OCI-LY3 (cell line): ENCODE measurements at regions not wholly inside any gene's neighbourhood (a gene's known extent, or its start where the extent isn't known, plus 50 kb on each side); places are given as distances from the start of the nearest gene placed in this dataset.

Source experiments
- H2AFZ ChIP-seq: fragments of 200-600, 300-600 bp; shearing (Covaris generic); 2 replicates; pipeline ENCODE4 v1.6.0; 2014; ENCODE audit warnings: antibody characterized with exemption, low read depth, low read length
- H3K27ac ChIP-seq: fragments of 200-600, 300-600 bp; sonication (generic); 2 replicates; pipeline ENCODE4 v1.5.1; 2014; ENCODE audit warnings: mild to moderate bottlenecking, low read length, moderate library complexity, mixed read lengths
- H3K27me3 ChIP-seq: fragments of 200-600, 300-600 bp; sonication (generic); 2 replicates; pipeline ENCODE4 v1.6.1; 2014; ENCODE audit warnings: low read depth, low read length, mixed read lengths
- H3K36me3 ChIP-seq: fragments of 200-600, 300-600 bp; sonication (generic); replicated peaks from 2 replicates; pipeline ENCODE3; 2014; ENCODE audit warnings: low read depth, low read length, mixed read lengths
- H3K4me1 ChIP-seq: fragments of 300-600, 200-600 bp; sonication (generic); 2 replicates; pipeline ENCODE4 v1.6.1; 2014; ENCODE audit warnings: low read length, mixed read lengths
- H3K4me2 ChIP-seq: fragments of 200-600, 300-600 bp; sonication (generic); 2 replicates; pipeline ENCODE4 v1.6.1; 2014; ENCODE audit warnings: low read length, mixed read lengths
- H3K4me3 ChIP-seq: fragments of 300-600, 200-600 bp; sonication (generic); 2 replicates; pipeline ENCODE4 v1.5.1; 2014; ENCODE audit warnings: antibody characterized with exemption, mild to moderate bottlenecking, low read length, moderate library complexity
- H3K79me2 ChIP-seq: fragments of 300-600, 200-600 bp; shearing (Covaris generic); 2 replicates; pipeline ENCODE4 v1.6.1; 2014; ENCODE audit warnings: mild to moderate bottlenecking, low read length, mixed read lengths
- H3K9ac ChIP-seq: fragments of 300-600, 200-600 bp; shearing (Covaris generic); 2 replicates; pipeline ENCODE4 v1.6.0; 2014; ENCODE audit warnings: mild to moderate bottlenecking, low read length, moderate library complexity
- H3K9me3 ChIP-seq: fragments of 200-600, 300-600 bp; shearing (Covaris generic); 2 replicates; pipeline ENCODE4 v1.6.1; 2014; ENCODE audit warnings: low read length, mixed read lengths; ENCODE audit not compliant: insufficient read depth
- H4K20me1 ChIP-seq: fragments of 200-600, 300-600 bp; sonication (generic); 2 replicates; pipeline ENCODE4 v1.6.1; 2016; ENCODE audit warnings: low read length, mixed read lengths; ENCODE audit not compliant: insufficient read depth
- EZH2phosphoT487 ChIP-seq: fragments of 200-600 bp; shearing (Covaris generic); IDR thresholded peaks from 2 replicates; pipeline ENCODE4 v1.6.1; 2018; ENCODE audit warnings: antibody characterized with exemption, mixed run types, low read depth
- TF ChIP-seq, protein P1 (sequence below): fragments of 200-600, 300-600 bp; sonication (generic); IDR thresholded peaks from 2 replicates; pipeline ENCODE4 v1.5.1; 2014; ENCODE audit warnings: antibody characterized with exemption, low read length, low read depth

DNA sequence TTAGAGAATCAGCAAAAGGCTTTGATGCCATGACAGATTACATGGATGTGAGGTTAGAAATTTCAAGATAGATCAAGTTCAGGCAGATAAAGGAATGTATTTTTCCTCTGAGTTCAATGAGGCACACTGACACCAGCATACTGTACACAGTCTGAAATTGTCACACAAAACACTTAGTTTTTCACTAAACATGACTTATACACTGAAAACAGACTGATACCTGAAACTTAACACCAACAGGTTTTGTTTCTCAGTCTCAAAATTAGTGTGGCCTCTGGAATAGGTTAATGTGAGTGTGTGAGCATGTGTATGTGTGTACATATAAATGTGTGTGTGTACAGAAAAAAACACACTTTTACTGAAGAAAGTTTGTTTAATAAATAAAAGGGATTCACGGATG is 129.9 kb upstream of the SLITRK2 start:
- H3K9me3 ChIP-seq = no peaks in the 10 kb centered on the region
- H2AFZ ChIP-seq = no peak overlapping the region
- H3K79me2 ChIP-seq = no peaks in the 10 kb centered on the region
- no peak overlapping the region for H3K4me2 ChIP-seq
- H3K36me3 ChIP-seq = no peaks in the 10 kb centered on the region
- no peaks in the 10 kb centered on the region for H3K4me1 ChIP-seq
- TF ChIP-seq EZH2phosphoT487 = no peak
- TF ChIP-seq, protein P1, sequence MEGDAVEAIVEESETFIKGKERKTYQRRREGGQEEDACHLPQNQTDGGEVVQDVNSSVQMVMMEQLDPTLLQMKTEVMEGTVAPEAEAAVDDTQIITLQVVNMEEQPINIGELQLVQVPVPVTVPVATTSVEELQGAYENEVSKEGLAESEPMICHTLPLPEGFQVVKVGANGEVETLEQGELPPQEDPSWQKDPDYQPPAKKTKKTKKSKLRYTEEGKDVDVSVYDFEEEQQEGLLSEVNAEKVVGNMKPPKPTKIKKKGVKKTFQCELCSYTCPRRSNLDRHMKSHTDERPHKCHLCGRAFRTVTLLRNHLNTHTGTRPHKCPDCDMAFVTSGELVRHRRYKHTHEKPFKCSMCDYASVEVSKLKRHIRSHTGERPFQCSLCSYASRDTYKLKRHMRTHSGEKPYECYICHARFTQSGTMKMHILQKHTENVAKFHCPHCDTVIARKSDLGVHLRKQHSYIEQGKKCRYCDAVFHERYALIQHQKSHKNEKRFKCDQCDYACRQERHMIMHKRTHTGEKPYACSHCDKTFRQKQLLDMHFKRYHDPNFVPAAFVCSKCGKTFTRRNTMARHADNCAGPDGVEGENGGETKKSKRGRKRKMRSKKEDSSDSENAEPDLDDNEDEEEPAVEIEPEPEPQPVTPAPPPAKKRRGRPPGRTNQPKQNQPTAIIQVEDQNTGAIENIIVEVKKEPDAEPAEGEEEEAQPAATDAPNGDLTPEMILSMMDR = no peak
- H4K20me1 ChIP-seq = no peaks in the 10 kb centered on the region
- no peak overlapping the region for H3K27ac ChIP-seq
- no peaks in the 10 kb centered on the region for H3K27me3 ChIP-seq
- no peak overlapping the region for H3K9ac ChIP-seq
- no peak overlapping the region for H3K4me3 ChIP-seq

DNA sequence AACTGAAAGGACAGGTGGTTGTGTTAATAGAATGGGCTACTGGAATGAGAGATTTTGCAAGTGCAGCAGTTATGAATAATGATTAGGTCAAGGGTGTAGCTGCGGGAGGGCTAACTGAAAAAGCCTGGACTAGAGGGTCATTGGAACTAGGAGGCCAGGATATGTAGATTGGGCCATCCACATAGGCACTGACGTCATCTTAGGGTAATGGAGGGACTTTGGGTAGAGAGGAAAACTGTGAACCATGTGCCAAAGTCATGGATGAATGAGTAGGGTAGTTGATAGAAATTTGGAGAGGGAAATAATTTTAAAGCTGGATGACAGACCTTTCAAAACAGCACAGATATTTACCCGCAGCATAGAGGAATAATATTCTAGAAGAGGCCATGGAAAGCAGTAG is 123.6 kb upstream of the SLITRK2 start:
- no peaks in the 10 kb centered on the region for H3K79me2 ChIP-seq
- no peaks in the 10 kb centered on the region for H3K36me3 ChIP-seq
- no peak overlapping the region for H3K9ac ChIP-seq
- no peak overlapping the region for H3K27ac ChIP-seq
- no peaks in the 10 kb centered on the region for H4K20me1 ChIP-seq
- H3K4me1 ChIP-seq = no peaks in the 10 kb centered on the region
- no peaks in the 10 kb centered on the region for H3K27me3 ChIP-seq
- no peaks in the 10 kb centered on the region for H3K9me3 ChIP-seq
- no peak overlapping the region for H3K4me2 ChIP-seq
- no peak overlapping the region for H2AFZ ChIP-seq
- TF ChIP-seq, protein P1 = no peak
- TF ChIP-seq EZH2phosphoT487 = no peak
- no peak overlapping the region for H3K4me3 ChIP-seq

DNA sequence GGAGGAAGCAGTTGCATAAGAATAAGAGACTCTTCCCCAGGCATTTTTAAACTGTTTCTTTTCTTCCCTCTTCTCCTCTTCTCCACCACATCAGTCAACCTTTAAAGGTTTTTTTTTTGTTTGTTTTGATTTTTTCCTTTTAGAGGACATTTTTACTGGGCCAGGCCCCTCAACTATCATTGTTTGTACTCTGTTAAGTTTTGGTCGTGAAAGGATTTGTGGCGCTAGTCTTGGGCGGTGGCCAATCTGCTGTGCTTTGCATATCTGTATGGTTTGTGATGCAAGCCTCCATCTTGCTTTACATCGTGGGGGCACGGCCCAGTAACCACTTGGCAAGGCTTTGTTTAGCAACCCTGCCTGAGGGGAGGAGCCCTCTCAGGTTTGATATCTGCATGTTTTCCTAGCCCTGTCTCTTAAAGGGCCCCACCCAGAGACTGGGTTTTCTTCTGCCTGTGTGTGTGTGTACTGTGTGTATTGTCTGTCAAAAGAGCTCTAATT is 101.9 kb upstream of the SLITRK2 start:
- Histone ChIP-seq H3K4me1 (no peaks in the 10 kb centered on the region), H3K4me3 (no peak overlapping the region), H3K79me2 (no peaks in the 10 kb centered on the region), H3K4me2 (no peak overlapping the region), H3K27me3 (no peaks in the 10 kb centered on the region), H4K20me1 (no peaks in the 10 kb centered on the region), H3K27ac (no peak overlapping the region), H3K36me3 (no peaks in the 10 kb centered on the region), H3K9ac (no peak overlapping the region), H3K9me3 (no peaks in the 10 kb centered on the region), H2AFZ (no peak overlapping the region)
- TF ChIP-seq, protein P1 = no peak
- TF ChIP-seq EZH2phosphoT487 = no peak

DNA sequence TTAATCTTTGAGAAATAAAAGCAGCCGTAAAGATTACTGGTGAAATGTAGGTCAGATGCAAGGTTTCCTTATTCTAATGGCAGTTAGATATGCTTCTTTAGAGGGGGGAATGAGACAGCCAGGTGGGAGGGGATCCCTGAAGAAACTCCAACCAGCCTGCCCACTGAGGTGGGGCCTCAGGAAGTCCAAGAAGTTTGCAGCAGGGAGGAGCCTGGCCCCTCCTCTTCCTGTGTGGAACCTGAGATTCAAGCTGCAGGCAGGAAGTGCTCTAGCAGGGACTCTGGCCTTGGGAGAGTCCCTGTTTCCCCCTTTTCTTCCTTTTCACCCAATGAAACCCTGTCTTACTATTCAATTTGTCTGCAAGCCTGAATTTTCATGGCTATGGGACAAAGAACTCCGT is 101.4 kb upstream of the SLITRK2 start:
- no peak overlapping the region for H3K9ac ChIP-seq
- H3K9me3 ChIP-seq = no peaks in the 10 kb centered on the region
- H3K79me2 ChIP-seq = no peaks in the 10 kb centered on the region
- no peak overlapping the region for H2AFZ ChIP-seq
- no peak overlapping the region for H3K27ac ChIP-seq
- no peaks in the 10 kb centered on the region for H3K36me3 ChIP-seq
- H3K4me2 ChIP-seq = no peak overlapping the region
- H3K4me3 ChIP-seq = no peak overlapping the region
- H3K4me1 ChIP-seq = no peaks in the 10 kb centered on the region
- H4K20me1 ChIP-seq = no peaks in the 10 kb centered on the region
- TF ChIP-seq, protein P1 = no peak
- no peak for TF ChIP-seq EZH2phosphoT487
- H3K27me3 ChIP-seq = no peaks in the 10 kb centered on the region
